ENCODE measurements at regions not wholly inside any gene's neighbourhood (a gene's known extent, or its start where the extent isn't known, plus 50 kb on each side); places are given as distances from the start of the nearest gene placed in this dataset.

- Histone ChIP-seq H3K4me1 (replicated peaks in 1 of 2; ENCODE audit: control insufficient read depth in 2 of 2, insufficient read depth in 2 of 2, low read length in 2 of 2) (no peaks in the 10 kb centered on the region), H3K27me3 (ENCODE audit: control insufficient read depth in 2 of 2, insufficient read depth in 2 of 2, low read length in 2 of 2) (no peaks in the 10 kb centered on the region), H3K79me2 (ENCODE audit: control insufficient read depth, insufficient read depth, low read length) (no peaks in the 10 kb centered on the region), H3K4me3 (no peak overlapping the region), H3K9ac (ENCODE audit: insufficient read depth in 1 of 2, low read depth in 2 of 2, low read length in 2 of 2) (no peak overlapping the region), H2AFZ (ENCODE audit: low read depth, low read length) (no peak overlapping the region), H3K9me1 (ENCODE audit: control insufficient read depth, insufficient read depth, low read length) (no peaks in the 10 kb centered on the region), H3K27ac (ENCODE audit: extremely low read depth, low read depth, low read length) (no peak overlapping the region), H3K36me3 (ENCODE audit: control insufficient read depth, insufficient read depth, low read length) (no peaks in the 10 kb centered on the region), H3K9me3 (replicated peaks; ENCODE audit: control insufficient read depth, insufficient read depth, low read depth, low read length) (no peaks in the 10 kb centered on the region), H3K4me2 (ENCODE audit: insufficient read depth, low read length) (no peak overlapping the region), H4K20me1 (replicated peaks; ENCODE audit: control insufficient read depth, insufficient read depth, low read length) (no peaks in the 10 kb centered on the region)
- ChIA-PET POLR2A (no interaction called here), CTCF (ENCODE audit: low intra/inter-chr PET ratio) (no interaction called here)
- in situ Hi-C loops (cut with MboI) (no loop called here), intact Hi-C loops (cut with micrococcal nuclease) (no loop called here)
- 0% methylated on average over 1 of the region's 1 CpG for WGBS (ENCODE audit: insufficient coverage, low coverage, missing lambda C conversion rate)
- ATAC-seq (no peak), DNase-seq (ENCODE audit: extremely low read depth in 1 of 4, low spot score in 3 of 4) (no peak), FAIRE-seq (no peak)
- TF ChIP-seq KLF1 (tag; IDR thresholded peaks at IDR 0.05) (no peak), KDM5B (IDR thresholded peaks at IDR 0.05; ENCODE audit: insufficient replicate concordance, low read depth, low read length) (no peak), ZNF23 (CRISPR knock-in tag; IDR thresholded peaks at IDR 0.05) (no peak), NCOA6 (IDR thresholded peaks at IDR 0.05) (no peak), ZFP36 (IDR thresholded peaks at IDR 0.05; ENCODE audit: low read depth, low read length, partially characterized antibody) (no peak), RBM15 (IDR thresholded peaks at IDR 0.05; ENCODE audit: insufficient read depth, low read length) (no peak), ZNF696 (CRISPR knock-in tag; conservative IDR thresholded peaks at IDR 0.05) (no peak), TEAD4 (IDR thresholded peaks at IDR 0.05; ENCODE audit: low read length) (no peak), TEAD4 (CRISPR knock-in tag; IDR thresholded peaks at IDR 0.05; ENCODE audit: borderline replicate concordance) (no peak)
- TF ChIP-seq, protein P1, sequence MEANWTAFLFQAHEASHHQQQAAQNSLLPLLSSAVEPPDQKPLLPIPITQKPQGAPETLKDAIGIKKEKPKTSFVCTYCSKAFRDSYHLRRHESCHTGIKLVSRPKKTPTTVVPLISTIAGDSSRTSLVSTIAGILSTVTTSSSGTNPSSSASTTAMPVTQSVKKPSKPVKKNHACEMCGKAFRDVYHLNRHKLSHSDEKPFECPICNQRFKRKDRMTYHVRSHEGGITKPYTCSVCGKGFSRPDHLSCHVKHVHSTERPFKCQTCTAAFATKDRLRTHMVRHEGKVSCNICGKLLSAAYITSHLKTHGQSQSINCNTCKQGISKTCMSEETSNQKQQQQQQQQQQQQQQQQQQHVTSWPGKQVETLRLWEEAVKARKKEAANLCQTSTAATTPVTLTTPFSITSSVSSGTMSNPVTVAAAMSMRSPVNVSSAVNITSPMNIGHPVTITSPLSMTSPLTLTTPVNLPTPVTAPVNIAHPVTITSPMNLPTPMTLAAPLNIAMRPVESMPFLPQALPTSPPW (CRISPR knock-in tag; IDR thresholded peaks at IDR 0.05) = no peak
- no TSS peak for BruUV-seq (replicated peaks)
These were observed 255.6 kb upstream of the ZNF717 start for GRCh38 chr3:76040946-76041345.

All from K562 (cell line).